ENCODE measurements at regions not wholly inside any gene's neighbourhood (a gene's known extent, or its start where the extent isn't known, plus 50 kb on each side); places are given as distances from the start of the nearest gene placed in this dataset.

DNA sequence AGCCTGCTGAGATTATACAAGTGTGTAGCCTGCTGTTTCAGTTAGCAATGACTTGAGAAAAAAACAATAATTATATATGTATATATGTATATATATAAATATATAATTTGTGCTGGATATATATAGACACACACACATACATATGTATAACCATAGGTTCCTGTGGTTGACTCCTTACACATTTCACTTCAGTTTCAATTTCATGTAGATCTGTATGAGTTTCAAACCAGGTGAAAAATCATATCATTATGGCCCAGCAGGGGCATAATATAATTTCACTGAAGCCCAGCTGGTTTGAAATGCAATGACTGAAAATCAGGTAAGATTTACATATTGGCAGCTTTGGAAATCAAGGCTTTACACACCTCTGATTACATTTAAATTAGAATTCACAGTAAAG, 690.4 kb upstream of the CDH18 start:
- no peak for DNase-seq (ENCODE audit: low spot score)

DNA sequence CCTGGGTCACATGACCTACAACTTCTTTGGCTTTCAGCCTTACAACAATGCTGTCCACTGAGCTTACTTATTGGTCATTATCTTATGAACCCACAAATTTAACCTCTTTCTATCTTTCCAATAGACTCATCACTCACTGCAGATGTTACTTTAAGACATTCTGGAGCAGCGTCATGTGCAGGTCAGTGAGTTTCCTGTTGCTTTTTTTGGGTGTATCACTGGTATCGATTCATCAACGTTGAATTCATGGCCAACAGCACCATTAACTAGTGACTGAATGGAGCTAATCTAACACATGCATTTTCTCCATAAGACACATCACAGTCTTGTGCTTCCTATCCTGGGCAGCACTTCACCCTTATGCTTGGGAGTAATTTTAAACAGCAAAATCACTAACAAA, 672.6 kb upstream of the CDH18 start:
- DNase-seq (ENCODE audit: low spot score), result no peak

- no peak for DNase-seq (ENCODE audit: low spot score)
Measured at GRCh38 chr5:20656262-20656661, 668.3 kb upstream of the CDH18 start.

- no peak for DNase-seq (ENCODE audit: low spot score)
Measured at GRCh38 chr5:20655211-20655610, 667.2 kb upstream of the CDH18 start.

GRCh38 chr5:20654746-20655145, 666.7 kb upstream of the CDH18 start:
- no peak for DNase-seq (ENCODE audit: low spot score)

GRCh38 chr5:20654033-20654432, 666.0 kb upstream of the CDH18 start:
- DNase-seq (ENCODE audit: low spot score), result no peak

DNA sequence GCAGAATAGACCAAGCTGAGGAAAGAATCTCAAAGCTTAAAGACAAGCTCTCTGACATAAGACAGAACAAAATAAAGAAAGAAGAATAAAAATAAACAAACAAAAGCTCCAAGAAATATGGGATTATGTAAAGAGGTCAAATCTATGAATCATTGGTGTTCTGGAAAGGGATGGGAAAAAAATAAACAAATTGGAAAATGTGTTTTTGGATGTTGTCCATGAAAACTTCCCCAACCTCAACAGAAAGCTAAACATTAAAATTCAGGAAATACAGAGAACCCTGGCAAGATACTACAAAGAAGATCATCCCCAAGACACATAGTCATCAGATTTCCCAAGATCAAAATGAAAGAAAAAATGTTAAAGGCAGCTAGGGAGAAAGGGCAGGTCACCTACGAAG, 662.0 kb upstream of the CDH18 start:
- no peak for DNase-seq (ENCODE audit: low spot score)

DNA sequence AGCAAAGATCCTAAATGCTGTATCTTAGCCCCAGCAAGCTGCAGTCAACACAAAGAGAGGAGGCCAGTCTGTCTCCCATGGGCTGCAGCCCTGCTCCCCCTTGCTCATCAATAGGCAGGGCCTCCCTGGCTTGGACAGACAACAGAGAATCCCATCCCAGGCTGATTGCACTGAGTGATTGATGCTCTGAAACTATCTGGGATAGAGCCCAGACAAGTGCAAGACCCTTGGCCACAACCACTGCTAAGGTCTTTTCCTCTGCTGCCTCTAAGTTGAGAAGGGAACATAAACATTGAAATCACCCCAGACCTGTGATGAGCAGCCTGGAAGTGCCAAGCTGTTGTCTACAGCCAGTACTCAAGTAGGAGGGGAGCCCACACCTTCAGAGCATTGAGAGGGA, 661.0 kb upstream of the CDH18 start:
- no peak for DNase-seq (ENCODE audit: low spot score)

DNA sequence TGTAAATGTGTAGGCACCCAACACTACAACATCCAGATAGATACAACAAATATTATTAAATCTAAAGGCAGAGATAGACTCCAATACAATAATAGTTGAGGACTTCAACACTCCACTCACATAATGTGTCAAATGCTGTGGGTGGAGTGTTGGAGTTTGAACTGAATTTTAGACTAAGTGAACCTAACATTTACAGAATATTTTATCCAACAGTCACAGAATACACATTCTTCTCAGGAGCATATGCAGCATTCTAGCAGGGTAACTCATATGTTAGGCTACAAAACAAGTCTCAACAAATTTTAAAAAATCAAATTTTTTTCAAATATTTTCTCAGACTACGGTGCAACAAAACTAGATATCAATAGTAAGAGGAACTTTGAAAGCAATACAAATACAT, 648.7 kb upstream of the CDH18 start:
- no peak for DNase-seq (ENCODE audit: low spot score)

- no peak for DNase-seq (ENCODE audit: low spot score)
Measured at GRCh38 chr5:20619591-20619990, 631.6 kb upstream of the CDH18 start.

GRCh38 chr5:20618340-20618739, 630.3 kb upstream of the CDH18 start:
- DNase-seq (ENCODE audit: low spot score), result no peak

- no peak for DNase-seq (ENCODE audit: low spot score)
Measured at GRCh38 chr5:20617841-20618240, 629.8 kb upstream of the CDH18 start.

DNA sequence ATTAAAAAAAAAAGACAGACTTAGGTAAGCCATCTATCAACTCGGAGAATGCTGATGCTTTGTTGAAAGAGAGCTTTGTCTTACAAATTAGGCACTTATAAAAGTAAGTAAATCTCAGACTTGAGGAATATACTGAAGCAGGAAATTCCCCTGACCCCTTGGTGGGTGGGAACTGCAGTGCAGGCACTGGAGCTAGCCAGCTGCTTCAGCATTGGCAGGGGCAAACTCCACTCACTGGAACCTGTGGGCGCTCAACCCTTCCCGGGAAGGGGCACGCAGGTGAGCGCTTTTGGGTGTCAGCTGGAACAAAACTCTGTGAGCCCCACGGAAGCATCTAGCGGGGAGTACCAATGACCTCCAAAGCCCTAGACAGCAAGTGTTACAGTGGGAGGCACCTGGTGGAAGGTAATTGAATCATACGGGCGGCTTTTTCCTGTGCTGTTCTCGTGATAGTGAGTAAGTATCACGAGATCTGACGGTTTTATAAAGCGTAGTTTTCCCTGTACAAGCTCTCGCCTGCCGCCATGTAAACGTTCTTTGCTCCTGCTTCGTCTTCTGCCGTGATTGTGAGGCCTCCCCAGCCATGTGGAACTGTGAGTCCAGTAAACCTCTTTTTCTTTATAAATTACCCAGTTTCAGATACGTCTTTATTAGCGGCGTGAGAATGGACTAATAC, 628.0 kb upstream of the CDH18 start:
- DNase-seq (ENCODE audit: low spot score), result no peak

GRCh38 chr5:20611620-20612019, 623.6 kb upstream of the CDH18 start:
- DNase-seq (ENCODE audit: low spot score), result no peak

GRCh38 chr5:20610681-20611080, 622.7 kb upstream of the CDH18 start:
- no peak for DNase-seq (ENCODE audit: low spot score)

DNA sequence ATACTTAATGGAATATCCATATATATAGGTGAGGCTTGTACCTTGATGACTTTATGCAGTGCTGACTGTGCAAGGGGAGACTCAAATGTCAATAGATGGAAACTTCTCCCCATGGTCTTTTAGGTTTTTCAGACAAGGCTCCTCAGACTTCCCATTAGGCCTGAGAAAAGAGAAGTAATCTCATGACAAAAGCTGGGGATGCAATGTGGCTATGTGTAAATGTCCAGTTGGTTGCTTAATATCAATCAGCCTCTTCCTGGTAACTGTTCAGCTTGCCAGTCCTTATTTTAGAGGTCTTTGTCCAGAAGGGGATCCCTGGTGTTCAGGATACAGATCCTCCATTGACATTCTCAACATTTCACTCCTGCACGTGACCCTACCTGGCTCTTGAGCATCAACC, 621.1 kb upstream of the CDH18 start:
- DNase-seq (ENCODE audit: low spot score), result no peak

DNA sequence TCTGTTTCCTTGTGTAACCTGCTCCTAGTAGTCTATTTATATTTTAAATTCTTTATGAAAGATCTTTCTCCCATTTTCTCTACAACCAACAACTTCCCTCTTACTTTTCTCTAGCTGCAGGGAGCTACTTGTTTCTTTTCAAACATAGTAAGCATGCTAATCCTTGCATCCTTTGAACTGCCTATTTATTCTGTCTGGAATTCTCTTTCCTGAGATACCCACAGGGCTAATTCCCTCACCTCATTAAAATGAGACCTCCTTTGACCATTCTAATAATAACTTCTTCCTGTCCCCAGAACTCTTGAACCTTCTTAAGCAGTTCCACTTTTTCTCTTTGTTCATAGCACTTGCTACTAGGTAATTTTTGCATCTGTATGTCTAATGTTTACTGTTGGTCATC, 620.6 kb upstream of the CDH18 start:
- DNase-seq (ENCODE audit: low spot score), result no peak

DNA sequence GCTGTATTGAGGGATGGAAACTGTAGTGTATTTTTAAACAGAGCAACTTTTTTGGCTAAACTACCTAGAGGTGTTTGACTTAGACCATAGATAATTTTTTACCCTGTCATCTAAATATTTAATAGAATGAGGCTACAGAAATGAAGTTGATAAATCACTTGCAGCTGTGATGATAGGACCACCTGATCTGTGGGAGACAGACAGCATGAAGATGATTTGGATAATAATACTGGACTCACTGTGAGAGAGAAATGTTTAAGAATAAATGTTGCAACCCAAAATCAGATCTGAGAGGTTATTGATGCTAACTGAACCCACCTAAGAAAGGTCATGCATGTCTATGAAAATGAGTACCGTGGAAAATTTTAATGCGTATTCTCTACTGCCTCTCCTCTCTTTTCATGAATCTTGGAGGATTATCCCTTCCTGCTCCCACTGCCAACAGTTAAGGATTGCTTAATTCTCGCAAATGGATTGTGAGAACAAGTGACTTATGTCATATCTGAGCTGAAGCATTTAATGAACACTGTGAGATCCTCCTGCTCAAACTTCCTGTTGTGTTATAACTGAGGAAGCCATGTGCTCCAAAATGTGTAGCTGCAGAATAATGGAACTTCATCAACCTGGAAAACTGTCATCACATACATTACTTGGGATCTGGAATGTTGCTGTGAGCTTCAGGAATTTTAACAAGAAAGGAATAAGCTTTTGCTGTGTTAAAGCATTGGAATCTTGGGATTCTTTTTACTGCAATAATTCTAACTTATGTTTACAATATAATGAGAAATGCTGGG, 617.9 kb upstream of the CDH18 start:
- no peak for DNase-seq (ENCODE audit: low spot score)

GRCh38 chr5:20604992-20605391, 617.0 kb upstream of the CDH18 start:
- no peak for DNase-seq (ENCODE audit: low spot score)

DNA sequence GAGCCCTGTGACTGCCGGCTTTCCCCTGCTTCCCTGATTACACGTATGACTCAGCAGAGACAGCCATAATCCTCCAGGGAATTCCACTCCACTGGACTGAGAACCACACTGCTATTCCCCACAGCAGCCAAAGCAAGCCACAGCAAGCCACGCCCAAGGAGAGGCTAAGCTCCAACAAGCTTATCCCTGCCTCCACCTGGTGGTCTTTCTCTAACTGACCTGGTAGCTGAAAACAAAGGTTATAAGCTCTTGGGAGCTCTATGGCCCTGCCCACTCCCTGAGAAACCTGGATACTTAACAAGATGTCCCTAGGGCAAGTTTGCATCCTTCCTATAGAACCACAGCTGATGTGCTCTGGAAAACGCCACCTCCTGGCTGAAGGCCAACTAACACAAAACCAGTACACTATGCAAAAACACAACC, 613.7 kb upstream of the CDH18 start:
- DNase-seq (ENCODE audit: low spot score), result no peak

- no peak for DNase-seq (ENCODE audit: low spot score)
Measured at GRCh38 chr5:20590356-20590755, 602.4 kb upstream of the CDH18 start.

DNA sequence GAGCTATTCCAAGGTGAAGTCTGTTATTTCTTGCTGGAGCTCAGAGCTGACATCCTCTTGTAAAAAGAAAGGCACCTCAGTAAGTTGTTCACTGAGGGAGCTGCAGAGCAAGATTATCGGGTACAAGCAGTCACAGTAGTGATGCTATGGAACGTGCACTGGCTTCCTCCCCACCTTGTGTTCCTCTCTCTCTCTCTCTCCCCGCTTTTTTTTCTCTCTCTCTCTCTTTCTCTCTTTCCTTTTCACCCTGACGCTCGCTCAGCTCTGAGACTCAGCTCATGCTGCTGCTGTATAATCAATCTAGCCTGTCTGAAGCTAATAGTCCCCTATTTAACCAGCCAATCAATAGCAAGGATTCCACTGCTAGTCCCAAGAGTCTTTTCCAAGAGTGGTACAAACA, 587.6 kb upstream of the CDH18 start:
- DNase-seq (ENCODE audit: low spot score), result no peak

- DNase-seq (ENCODE audit: low spot score), result no peak
Measured at GRCh38 chr5:20574576-20574975, 586.6 kb upstream of the CDH18 start.
